ENCODE measurements at regions not wholly inside any gene's neighbourhood (a gene's known extent, or its start where the extent isn't known, plus 50 kb on each side); places are given as distances from the start of the nearest gene placed in this dataset.

DNA sequence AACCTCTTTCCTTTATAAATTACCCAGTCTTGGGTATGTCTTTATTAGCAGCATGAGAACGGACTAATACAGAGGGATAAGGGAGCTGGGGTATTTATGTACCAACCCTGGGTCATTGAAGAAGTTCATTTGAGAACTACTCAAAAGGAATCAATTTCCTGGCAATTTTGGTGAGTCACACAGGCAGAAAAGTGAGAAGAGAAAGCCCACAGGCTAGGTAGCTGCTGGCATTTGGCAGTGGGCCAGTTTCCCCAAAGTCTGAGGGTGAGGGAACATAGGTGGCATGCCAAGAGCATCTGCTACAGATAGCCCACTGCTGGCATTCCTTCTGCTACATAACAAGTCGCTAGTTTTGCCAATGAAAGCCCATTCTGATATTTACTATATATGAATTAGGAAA, 411.2 kb downstream of the MID1IP1 start:
- TF ChIP-seq FOXJ3 (CRISPR knock-in tag; IDR thresholded peaks at IDR 0.05) (no peak), YY1 (IDR thresholded peaks at IDR 0.05; ENCODE audit: low read depth) (no peak)
- TF ChIP-seq, protein P1, sequence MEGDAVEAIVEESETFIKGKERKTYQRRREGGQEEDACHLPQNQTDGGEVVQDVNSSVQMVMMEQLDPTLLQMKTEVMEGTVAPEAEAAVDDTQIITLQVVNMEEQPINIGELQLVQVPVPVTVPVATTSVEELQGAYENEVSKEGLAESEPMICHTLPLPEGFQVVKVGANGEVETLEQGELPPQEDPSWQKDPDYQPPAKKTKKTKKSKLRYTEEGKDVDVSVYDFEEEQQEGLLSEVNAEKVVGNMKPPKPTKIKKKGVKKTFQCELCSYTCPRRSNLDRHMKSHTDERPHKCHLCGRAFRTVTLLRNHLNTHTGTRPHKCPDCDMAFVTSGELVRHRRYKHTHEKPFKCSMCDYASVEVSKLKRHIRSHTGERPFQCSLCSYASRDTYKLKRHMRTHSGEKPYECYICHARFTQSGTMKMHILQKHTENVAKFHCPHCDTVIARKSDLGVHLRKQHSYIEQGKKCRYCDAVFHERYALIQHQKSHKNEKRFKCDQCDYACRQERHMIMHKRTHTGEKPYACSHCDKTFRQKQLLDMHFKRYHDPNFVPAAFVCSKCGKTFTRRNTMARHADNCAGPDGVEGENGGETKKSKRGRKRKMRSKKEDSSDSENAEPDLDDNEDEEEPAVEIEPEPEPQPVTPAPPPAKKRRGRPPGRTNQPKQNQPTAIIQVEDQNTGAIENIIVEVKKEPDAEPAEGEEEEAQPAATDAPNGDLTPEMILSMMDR (IDR thresholded peaks at IDR 0.05), result no peak
- TF ChIP-seq, protein P2, sequence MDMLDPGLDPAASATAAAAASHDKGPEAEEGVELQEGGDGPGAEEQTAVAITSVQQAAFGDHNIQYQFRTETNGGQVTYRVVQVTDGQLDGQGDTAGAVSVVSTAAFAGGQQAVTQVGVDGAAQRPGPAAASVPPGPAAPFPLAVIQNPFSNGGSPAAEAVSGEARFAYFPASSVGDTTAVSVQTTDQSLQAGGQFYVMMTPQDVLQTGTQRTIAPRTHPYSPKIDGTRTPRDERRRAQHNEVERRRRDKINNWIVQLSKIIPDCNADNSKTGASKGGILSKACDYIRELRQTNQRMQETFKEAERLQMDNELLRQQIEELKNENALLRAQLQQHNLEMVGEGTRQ (IDR thresholded peaks at IDR 0.05; ENCODE audit: borderline replicate concordance, low read depth, low read length), result no peak
